K562 (cell line): ENCODE measurements at regions not wholly inside any gene's neighbourhood (a gene's known extent, or its start where the extent isn't known, plus 50 kb on each side); places are given as distances from the start of the nearest gene placed in this dataset.

Source experiments
- ATF1 ChIP-seq, 2 experiments: fragments of 450-650 bp in 1 of 2; IDR thresholded peaks; 2 replicates each; pipeline ENCODE4 v1.6.1; 2016; ENCODE audit warnings: missing compliant biosample characterization in 1 of 2, missing genetic modification characterization in 1 of 2
- CBX2 ChIP-seq: fragments of 200-600 bp; sonication (generic); IDR thresholded peaks from one replicate; pipeline ENCODE4 v1.6.1; 2012; ENCODE audit warnings: mild to moderate bottlenecking, low read length, inconsistent platforms; ENCODE audit not compliant: insufficient read depth, poor library complexity, severe bottlenecking
- CCAR2 ChIP-seq: fragments of 200-400 bp; formaldehyde crosslinking; IDR thresholded peaks from 2 replicates; pipeline ENCODE4 v1.6.1; 2017; ENCODE audit warnings: mild to moderate bottlenecking, low read depth, low read length
- EP300 ChIP-seq: IDR thresholded peaks from 2 replicates; pipeline ENCODE4 v1.6.1; 2012; ENCODE audit warnings: low read length, improper control_type of control experiment
- ETV6 ChIP-seq, 3 experiments: fragments of 150-350 bp in 1 of 3; sonication (generic) in 1 of 3; formaldehyde crosslinking in 1 of 3; IDR thresholded peaks; 2 replicates each; pipeline versions ENCODE4 v1.6.1 to v1.8.0; 2014 to 2022; ENCODE audit warnings: borderline replicate concordance in 2 of 3, low read depth in 2 of 3, antibody characterized with exemption in 1 of 3, low read length in 1 of 3, mild to moderate bottlenecking in 1 of 3, missing genetic modification reagents in 1 of 3
- SPI1 ChIP-seq: IDR thresholded peaks from 2 replicates; pipeline ENCODE4 v1.6.1; 2011; ENCODE audit warnings: low read depth, low read length, control low read depth, borderline replicate concordance
- TCF3 ChIP-seq: sonication (generic); formaldehyde crosslinking; IDR thresholded peaks from 2 replicates; pipeline ENCODE4 v1.4.0; 2020; ENCODE audit warnings: mild to moderate bottlenecking, missing genetic modification reagents
- ZNF584 ChIP-seq: fragments of 200-800 bp; sonication (Bioruptor generic); IDR thresholded peaks from 2 replicates; pipeline ENCODE4 v1.6.1; 2016; ENCODE audit warnings: low read depth, mild to moderate bottlenecking, missing genetic modification characterization, missing compliant biosample characterization
- TF ChIP-seq, protein P1 (sequence below): fragments of 450-650 bp; IDR thresholded peaks from 2 replicates; pipeline ENCODE4 v1.6.1; 2017; ENCODE audit warnings: antibody characterized with exemption, mild to moderate bottlenecking
- TF ChIP-seq, protein P2 (sequence below): sonication (generic); formaldehyde crosslinking; IDR thresholded peaks from 2 replicates; pipeline ENCODE4 v1.8.0; 2023; ENCODE audit warnings: missing genetic modification reagents, mild to moderate bottlenecking, borderline replicate concordance

DNA sequence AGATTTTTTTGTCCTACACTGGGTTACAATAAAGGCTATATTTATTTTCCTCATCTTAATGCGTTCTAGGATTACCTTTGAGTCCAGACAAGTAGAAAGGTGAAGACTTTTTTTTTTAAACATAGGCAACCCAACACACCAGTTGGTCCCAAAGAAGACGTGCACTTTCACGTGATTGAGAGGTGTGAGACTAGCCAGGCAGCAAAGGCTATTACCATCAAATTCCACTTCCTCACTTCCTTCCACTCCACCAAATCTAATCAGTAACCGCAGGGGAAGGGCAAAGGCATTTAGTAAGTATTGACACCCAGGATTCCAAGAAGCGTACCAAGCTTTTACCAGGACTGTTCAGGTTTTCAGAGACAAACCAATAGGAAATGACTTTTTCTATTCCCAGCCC, 109.3 kb downstream of the APIP start (continued):
- TF ChIP-seq EP300 (peak; percentile 37; the same call in 1 of the 2 replicates), ZNF584 (CRISPR knock-in tag) (peak; percentile 79; the same call in 1 of the 2 replicates), ETV6 (IDR thresholded peaks at IDR 0.05; ENCODE audit: borderline replicate concordance in 1 of 2, low read depth in 2 of 2, low read length in 1 of 2) (peak in 1 of 2 experiments; percentile 80; a peak in 2 of 4 replicates), ETV6 (CRISPR knock-in tag; IDR thresholded peaks at IDR 0.05; ENCODE audit: borderline replicate concordance) (no peak), ATF1 (CRISPR knock-in tag; IDR thresholded peaks at IDR 0.05) (no peak), ATF1 (tag; IDR thresholded peaks at IDR 0.05) (no peak), TCF3 (CRISPR knock-in tag) (0 out of 2 replicates have a peak, but pooled peaks have one; percentile 9), SPI1 (peak; percentile 77; the same call in 1 of the 2 replicates), CBX2 (no peak), CCAR2 (no peak)
- TF ChIP-seq, protein P1, sequence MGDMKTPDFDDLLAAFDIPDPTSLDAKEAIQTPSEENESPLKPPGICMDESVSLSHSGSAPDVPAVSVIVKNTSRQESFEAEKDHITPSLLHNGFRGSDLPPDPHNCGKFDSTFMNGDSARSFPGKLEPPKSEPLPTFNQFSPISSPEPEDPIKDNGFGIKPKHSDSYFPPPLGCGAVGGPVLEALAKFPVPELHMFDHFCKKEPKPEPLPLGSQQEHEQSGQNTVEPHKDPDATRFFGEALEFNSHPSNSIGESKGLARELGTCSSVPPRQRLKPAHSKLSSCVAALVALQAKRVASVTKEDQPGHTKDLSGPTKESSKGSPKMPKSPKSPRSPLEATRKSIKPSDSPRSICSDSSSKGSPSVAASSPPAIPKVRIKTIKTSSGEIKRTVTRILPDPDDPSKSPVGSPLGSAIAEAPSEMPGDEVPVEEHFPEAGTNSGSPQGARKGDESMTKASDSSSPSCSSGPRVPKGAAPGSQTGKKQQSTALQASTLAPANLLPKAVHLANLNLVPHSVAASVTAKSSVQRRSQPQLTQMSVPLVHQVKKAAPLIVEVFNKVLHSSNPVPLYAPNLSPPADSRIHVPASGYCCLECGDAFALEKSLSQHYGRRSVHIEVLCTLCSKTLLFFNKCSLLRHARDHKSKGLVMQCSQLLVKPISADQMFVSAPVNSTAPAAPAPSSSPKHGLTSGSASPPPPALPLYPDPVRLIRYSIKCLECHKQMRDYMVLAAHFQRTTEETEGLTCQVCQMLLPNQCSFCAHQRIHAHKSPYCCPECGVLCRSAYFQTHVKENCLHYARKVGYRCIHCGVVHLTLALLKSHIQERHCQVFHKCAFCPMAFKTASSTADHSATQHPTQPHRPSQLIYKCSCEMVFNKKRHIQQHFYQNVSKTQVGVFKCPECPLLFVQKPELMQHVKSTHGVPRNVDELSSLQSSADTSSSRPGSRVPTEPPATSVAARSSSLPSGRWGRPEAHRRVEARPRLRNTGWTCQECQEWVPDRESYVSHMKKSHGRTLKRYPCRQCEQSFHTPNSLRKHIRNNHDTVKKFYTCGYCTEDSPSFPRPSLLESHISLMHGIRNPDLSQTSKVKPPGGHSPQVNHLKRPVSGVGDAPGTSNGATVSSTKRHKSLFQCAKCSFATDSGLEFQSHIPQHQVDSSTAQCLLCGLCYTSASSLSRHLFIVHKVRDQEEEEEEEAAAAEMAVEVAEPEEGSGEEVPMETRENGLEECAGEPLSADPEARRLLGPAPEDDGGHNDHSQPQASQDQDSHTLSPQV = peak; percentile 19; the same call in 1 of the 2 replicates
- TF ChIP-seq, protein P2, sequence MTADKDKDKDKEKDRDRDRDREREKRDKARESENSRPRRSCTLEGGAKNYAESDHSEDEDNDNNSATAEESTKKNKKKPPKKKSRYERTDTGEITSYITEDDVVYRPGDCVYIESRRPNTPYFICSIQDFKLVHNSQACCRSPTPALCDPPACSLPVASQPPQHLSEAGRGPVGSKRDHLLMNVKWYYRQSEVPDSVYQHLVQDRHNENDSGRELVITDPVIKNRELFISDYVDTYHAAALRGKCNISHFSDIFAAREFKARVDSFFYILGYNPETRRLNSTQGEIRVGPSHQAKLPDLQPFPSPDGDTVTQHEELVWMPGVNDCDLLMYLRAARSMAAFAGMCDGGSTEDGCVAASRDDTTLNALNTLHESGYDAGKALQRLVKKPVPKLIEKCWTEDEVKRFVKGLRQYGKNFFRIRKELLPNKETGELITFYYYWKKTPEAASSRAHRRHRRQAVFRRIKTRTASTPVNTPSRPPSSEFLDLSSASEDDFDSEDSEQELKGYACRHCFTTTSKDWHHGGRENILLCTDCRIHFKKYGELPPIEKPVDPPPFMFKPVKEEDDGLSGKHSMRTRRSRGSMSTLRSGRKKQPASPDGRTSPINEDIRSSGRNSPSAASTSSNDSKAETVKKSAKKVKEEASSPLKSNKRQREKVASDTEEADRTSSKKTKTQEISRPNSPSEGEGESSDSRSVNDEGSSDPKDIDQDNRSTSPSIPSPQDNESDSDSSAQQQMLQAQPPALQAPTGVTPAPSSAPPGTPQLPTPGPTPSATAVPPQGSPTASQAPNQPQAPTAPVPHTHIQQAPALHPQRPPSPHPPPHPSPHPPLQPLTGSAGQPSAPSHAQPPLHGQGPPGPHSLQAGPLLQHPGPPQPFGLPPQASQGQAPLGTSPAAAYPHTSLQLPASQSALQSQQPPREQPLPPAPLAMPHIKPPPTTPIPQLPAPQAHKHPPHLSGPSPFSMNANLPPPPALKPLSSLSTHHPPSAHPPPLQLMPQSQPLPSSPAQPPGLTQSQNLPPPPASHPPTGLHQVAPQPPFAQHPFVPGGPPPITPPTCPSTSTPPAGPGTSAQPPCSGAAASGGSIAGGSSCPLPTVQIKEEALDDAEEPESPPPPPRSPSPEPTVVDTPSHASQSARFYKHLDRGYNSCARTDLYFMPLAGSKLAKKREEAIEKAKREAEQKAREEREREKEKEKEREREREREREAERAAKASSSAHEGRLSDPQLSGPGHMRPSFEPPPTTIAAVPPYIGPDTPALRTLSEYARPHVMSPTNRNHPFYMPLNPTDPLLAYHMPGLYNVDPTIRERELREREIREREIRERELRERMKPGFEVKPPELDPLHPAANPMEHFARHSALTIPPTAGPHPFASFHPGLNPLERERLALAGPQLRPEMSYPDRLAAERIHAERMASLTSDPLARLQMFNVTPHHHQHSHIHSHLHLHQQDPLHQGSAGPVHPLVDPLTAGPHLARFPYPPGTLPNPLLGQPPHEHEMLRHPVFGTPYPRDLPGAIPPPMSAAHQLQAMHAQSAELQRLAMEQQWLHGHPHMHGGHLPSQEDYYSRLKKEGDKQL (CRISPR knock-in tag) = no peak
- TF ChIP-seq, all 486 proteins: peak for 13
